ENCODE measurements at regions not wholly inside any gene's neighbourhood (a gene's known extent, or its start where the extent isn't known, plus 50 kb on each side); places are given as distances from the start of the nearest gene placed in this dataset.

- DNase-seq (ENCODE audit: low read depth) = no peak
- Histone ChIP-seq H3K4me3 (ENCODE audit: low read depth, low read length) (no peak overlapping the region), H3K36me3 (ENCODE audit: control insufficient read depth, insufficient read depth, low read length) (no peaks in the 10 kb centered on the region), H3K27me3 (ENCODE audit: control insufficient read depth, insufficient read depth, low read length) (no peaks in the 10 kb centered on the region)
- no peak for TF ChIP-seq CTCF (IDR thresholded peaks at IDR 0.05; ENCODE audit: insufficient read depth, low read length, poor library complexity, severe bottlenecking)
These were observed 296.2 kb downstream of the HTR7 start for GRCh38 chr10:90561666-90562065.

- Histone ChIP-seq H3K27me3 (ENCODE audit: control insufficient read depth, insufficient read depth, low read length) (no peaks in the 10 kb centered on the region), H3K4me3 (ENCODE audit: low read depth, low read length) (no peak overlapping the region), H3K36me3 (ENCODE audit: control insufficient read depth, insufficient read depth, low read length) (no peaks in the 10 kb centered on the region)
- TF ChIP-seq CTCF (IDR thresholded peaks at IDR 0.05; ENCODE audit: insufficient read depth, low read length, poor library complexity, severe bottlenecking) = no peak
- DNase-seq (ENCODE audit: low read depth) = no peak
These were observed 286.2 kb downstream of the HTR7 start for GRCh38 chr10:90571481-90572258.

- H3K27me3 ChIP-seq (ENCODE audit: control insufficient read depth, insufficient read depth, low read length) = no peaks in the 10 kb centered on the region
- H3K36me3 ChIP-seq (ENCODE audit: control insufficient read depth, insufficient read depth, low read length) = no peaks in the 10 kb centered on the region
- H3K4me3 ChIP-seq (ENCODE audit: low read depth, low read length) = no peak overlapping the region
- no peak for DNase-seq (ENCODE audit: low read depth)
- TF ChIP-seq CTCF (IDR thresholded peaks at IDR 0.05; ENCODE audit: insufficient read depth, low read length, poor library complexity, severe bottlenecking) = no peak
These were observed 282.7 kb downstream of the HTR7 start for GRCh38 chr10:90575125-90575524.

GRCh38 chr10:90577569-90577968 is 280.3 kb downstream of the HTR7 start:
- Histone ChIP-seq H3K27me3 (ENCODE audit: control insufficient read depth, insufficient read depth, low read length) (no peaks in the 10 kb centered on the region), H3K4me3 (ENCODE audit: low read depth, low read length) (no peak overlapping the region), H3K36me3 (ENCODE audit: control insufficient read depth, insufficient read depth, low read length) (no peaks in the 10 kb centered on the region)
- no peak for TF ChIP-seq CTCF (IDR thresholded peaks at IDR 0.05; ENCODE audit: insufficient read depth, low read length, poor library complexity, severe bottlenecking)
- no peak for DNase-seq (ENCODE audit: low read depth)

- H3K36me3 ChIP-seq (ENCODE audit: control insufficient read depth, insufficient read depth, low read length) = no peaks in the 10 kb centered on the region
- DNase-seq (ENCODE audit: low read depth) = no peak
- no peak overlapping the region for H3K4me3 ChIP-seq (ENCODE audit: low read depth, low read length)
- no peaks in the 10 kb centered on the region for H3K27me3 ChIP-seq (ENCODE audit: control insufficient read depth, insufficient read depth, low read length)
- peak; percentile 20 for TF ChIP-seq CTCF (IDR thresholded peaks at IDR 0.05; ENCODE audit: insufficient read depth, low read length, poor library complexity, severe bottlenecking)
These were observed 278.1 kb downstream of the HTR7 start for GRCh38 chr10:90579602-90580242.

Measured in kidney epithelial cell (primary cell).